ENCODE measurements at regions not wholly inside any gene's neighbourhood (a gene's known extent, or its start where the extent isn't known, plus 50 kb on each side); places are given as distances from the start of the nearest gene placed in this dataset.

DNA sequence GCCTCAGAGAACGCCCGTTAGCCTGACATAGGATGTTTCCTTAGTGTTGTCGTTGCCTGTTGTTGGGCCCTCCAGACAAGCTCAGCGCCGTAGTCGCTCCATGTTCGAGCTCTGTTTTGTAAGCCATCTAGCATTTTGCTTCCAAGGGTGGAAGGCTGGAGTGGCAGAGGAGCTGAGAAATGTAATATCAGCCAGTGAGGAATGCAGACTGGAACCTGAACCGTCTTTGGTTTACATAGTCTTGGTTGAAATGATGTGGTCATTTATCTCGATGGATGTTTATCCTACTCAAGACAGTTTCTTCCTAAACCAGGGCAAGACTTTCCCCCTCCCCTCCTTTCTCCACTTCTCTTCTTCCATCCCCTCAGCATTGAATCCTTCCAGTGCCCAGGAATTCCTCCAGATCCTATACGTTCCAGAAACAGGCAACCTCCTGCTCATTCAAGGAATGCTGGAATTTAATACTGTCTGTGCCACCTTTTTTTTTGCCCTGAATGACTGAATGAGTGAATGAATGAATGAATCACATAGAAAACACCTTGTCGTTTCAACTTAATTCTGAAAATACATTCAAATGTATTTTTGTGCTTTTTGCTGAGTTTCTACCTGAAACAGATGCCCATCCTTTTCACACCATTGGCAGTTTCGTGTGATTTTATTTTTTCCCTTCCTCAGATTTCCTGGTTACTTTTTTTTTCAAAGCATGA lies 109.5 kb upstream of the MBNL2 start:
- no peak for DNase-seq

DNA sequence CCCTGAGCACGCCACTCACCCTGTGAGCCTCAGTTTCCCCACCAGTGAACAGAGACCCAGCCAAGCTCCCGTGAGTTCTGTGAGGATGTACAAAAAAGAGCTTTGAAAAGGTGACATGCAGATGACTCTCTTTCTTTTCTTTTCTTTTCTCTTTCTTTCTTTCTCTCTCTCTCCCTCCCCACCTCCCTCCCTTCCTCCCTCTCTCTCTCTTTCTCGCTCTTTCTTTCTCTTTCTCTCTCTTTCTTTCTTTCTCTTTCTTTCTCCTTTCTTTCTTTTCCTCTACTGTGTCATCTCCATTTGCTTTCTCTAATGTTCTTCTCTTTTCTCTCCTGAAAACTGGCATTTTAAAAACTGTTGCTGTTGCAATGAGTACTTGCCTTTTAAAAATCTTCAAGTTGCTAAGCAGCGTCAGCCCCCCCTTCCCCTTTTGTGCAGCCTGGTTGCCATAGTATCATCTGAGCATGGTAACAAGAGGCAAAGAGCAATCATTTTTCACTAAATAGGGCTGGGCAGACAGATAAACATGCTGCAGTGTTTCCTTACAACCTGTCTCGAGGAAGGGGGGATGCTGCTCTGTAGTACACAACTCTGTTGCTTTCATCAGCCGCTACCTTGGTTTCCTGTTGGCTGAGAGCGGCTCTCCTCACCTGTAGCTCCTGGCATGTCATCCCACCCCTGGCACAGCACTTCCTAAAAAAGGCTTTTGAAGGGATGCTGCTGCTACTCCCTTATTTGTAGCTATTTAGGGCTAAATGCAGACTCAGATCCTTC lies 108.7 kb upstream of the MBNL2 start:
- DNase-seq, result no peak

DNA sequence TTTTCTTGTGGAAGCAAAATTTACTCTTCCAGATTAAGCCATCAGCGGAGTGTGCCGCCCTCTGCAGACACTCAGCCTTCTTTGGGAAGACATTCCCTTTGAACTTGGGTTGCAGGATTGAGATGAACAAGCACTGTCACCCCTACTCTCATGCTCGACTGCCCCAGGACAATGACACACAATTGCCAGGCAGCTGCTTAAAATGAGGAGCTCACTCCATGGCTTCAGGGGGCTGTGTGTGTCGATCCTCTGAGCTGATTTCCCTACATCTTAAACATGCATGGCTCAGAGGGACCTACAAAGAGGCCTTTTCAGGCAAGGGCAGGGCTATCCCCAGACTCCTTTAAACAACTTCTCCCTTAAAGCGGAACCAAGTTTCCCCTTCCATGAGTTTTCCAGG lies 107.5 kb upstream of the MBNL2 start:
- DNase-seq, result no peak

DNA sequence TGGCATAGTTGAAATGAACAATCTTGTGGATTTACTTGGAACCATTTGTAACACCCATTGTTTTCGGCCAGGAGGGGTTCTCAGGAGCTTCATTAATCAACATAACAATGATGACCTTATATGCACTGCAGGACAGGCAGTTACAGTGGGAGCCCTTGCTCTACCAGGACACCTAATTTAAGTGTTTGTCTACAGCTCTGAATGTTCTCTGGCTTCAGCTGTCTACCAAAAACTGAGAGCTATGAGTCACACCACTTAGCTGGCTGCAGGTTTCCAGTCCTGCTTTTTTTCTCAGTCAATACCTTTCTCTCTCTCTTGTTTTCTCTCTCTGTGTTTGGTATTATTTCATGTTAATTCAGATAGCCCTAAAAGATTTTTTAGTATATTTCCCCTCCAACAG lies 105.4 kb upstream of the MBNL2 start:
- DNase-seq, result peak; percentile 30

DNA sequence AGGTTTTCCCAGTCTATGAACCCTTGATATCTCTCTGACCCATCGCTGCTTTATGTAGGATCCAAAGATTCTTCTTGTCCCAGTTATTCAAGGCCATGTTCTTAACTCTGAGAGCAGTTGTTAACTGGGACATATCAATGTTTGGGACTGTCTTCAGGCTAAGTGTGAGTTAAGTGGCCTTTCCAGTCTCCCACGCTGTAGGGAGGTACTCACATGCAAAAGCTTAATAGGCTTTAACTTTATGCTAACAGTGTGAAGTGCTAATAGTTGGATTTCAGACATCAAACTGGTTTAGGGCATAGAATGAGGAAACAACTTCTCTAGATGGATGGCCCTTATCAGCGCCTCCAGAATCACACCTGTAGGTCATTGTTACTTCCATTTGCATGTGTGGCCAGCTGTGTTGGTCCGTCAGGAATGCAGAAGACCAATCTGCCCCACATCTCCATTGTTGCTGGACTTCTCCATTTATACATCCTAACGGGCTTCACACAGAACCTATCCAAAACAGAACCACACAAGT lies 104.7 kb upstream of the MBNL2 start:
- no peak for DNase-seq

DNA sequence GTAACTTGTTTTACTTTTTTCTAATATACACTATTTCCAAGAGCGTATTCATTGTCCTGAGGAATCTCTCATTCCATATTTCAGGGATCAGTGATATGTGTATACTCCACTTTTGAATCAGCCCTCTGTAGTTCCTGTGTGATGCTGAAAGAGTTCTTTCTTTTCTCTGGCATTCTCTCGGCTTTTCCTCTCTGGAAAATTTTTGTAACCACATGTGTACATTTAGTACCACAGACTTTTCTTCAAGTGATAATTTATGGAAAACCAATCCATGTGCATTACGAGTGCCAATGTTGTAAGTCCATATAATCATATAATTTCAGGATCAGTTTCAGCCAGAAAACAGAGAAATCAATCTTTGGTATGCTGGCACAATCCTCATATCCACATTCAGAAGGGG lies 102.2 kb upstream of the MBNL2 start:
- DNase-seq, result no peak

DNA sequence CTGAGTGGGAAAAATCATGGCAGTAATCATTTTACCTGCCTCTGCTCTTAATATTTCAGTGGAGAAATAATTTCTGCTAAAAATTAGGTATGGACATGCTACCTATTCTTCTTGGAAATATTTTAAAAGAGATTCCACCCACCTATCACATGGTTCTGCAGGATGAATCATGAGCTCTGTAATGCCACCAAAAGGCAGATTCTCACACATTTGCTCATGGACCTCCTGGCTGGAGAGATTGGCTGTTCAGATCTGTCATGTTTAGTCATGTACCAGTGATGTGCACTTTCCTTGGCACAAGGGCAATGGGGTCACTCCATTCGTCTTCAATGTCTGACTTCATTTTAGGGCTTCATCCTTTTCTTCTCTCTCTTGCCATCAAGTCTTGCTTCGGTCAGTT lies 101.8 kb upstream of the MBNL2 start:
- DNase-seq, result peak; percentile 38

DNA sequence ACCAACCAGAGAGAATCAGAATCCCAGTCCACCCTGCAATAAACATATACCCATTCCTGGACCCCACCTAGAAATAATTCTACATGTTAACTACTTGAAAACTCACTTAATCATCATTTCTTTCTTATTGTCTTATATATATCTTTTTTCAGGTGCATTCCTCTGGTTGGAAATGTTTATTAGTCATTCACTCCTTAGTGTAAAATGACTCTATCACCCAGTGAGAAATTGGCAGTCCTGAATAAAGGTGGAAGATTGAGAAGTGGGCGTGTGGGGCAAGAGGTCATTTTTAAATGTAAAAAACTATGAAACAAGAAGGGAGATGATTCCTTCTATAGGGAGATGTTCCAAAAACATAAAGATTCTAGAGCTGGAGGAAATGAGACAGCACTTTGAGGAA lies 101.2 kb upstream of the MBNL2 start:
- DNase-seq, result no peak

DNA sequence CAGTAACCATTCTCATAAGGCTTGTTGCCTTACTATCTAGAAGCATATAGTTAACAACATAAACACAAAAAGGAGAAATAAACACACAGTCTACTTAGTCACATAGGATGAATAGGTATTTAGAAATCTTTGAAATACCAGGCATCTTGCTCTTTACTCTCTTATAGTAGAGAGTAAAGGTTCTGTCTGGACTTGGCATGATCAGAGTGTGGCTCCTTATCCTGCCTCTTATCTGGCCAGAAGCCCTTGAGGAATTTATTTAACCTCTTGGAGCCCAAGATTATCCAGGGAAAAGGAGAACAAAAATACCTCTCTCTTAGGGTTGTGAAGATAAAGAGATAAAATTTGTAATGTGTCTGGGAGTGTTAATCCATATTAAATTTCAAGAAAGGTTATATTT lies 100.2 kb upstream of the MBNL2 start:
- peak; percentile 56 for DNase-seq

DNA sequence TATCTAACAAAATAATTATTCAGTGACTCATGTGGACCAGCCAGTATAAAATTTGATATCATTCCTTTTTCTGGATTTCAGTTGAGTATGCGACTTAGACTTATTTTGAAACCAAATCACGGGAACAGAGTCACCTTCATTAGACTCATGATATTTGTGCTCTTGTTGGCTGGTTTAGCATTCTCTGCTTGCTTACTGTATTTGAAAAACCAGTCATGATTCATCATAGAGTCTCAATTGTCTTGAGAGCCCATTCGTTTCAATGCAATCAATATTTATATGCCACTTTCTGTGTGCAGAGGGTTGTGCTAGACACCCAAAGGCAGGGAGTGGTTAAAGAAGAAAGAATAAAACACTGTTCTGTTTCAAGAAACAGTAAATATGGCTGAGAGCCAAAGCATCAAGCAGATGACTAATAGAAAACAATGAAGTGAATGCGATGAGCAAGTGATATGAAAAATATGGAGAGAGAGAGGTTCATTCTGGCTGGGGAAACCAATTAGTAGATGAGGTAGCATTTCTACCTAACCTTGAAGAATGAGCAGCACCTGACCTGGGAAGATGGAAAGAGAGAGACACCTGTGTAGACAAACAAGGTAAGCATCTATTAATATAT lies 99.6 kb upstream of the MBNL2 start:
- peak; percentile 70 for DNase-seq

DNA sequence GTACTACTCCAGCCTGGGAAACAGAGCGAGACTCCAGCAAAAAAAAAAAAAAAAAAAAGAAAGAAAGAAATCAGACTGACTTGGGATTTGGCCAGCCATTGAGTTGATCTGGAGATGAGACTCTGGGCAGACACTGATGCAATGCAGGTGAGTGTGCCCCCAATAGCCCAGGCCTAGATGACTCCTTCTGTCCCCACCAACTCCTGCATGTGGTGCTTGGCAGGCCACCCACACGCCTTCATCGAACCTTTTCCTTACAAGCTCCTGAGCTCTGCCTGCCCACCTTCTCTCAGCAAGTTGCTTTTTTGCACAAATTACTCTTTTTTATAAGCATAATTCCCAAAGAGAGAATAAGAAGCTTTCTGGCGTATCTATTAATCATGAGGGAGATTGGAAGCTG lies 97.9 kb upstream of the MBNL2 start:
- no peak for DNase-seq

DNA sequence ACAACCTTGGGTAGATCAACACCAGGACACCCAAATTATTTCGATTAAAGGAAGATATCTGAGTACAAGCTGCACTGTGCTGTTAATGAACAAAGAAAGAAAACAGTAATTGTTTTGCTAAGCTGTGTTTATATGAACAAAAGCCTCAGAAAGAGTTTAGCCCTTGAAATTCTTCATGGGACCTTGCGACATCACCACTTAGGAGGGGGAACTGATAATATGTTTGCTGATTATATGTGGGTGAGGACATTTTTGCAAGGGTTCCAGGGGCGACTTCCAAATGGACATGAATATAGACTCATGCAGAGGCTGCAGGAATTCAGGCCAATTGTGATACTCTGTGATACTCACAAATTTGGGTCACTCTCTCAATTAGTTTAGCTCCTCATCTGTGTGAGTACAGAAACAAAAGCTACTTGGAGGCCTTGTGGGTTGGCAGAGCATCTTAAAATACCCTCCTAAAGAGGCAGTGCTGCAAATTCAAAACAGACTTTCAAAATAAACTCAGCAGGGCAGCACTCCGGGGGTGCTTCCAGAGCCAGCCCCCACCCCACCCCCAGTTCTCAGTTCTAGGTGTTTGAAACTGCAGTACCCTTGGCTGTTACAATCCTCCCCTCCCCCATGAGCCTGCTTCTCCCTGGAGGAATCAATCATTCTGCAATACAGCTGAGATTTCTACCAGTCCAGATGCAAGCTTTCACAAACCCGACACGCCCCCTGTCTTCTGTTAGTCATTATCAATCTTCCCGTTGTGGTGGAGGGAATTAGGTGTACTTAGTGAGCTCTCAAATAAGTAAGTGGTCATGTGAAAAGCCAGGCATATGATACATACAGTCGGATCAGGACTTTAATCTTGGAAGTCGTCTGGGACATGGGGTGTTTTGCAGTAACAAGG lies 97.0 kb upstream of the MBNL2 start:
- peak; percentile 60 for DNase-seq

DNA sequence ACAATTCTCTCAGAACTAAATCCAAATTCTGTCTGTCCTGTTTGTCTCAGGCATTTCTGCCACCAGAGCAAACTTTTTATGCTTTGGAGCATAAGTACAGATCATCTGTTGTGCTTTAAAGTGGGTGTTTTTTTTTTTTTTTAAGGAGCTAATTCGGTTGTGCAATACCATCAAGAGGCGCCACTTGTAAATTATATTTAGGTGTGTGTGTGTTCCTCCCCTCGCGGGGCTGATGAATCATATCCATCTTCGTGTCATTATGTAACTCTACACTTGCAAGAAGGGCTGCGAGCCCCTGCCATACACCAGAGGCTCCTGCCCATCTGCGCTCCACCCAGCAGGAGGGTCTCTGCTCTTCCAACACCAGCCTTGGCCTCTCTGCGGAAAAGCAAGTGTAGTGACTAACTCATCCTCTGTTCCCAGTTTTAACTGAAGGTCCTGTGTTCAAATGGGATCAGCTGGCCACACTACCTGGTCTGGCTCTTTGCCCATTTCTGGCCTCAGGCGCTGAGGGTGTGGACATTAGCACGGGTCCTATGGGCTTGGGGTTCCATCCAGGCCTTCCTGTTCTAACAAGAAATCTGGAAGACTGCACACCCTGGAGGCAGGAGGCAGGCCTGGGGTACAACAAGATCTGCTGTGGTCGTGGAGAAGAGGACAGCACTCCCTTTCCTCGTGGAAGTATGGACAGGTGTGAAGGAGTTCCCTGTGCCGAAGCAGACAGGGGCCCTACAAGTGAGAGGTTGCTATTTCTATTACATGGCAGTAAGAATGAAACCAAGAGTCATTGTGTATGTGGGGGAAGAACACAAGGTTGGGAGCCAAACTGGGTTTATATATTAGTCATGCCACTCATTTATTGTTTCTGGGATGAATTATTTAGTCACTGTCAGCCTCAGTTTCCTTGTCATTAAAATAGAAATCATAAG lies 96.1 kb upstream of the MBNL2 start:
- peak; percentile 49 for DNase-seq

DNA sequence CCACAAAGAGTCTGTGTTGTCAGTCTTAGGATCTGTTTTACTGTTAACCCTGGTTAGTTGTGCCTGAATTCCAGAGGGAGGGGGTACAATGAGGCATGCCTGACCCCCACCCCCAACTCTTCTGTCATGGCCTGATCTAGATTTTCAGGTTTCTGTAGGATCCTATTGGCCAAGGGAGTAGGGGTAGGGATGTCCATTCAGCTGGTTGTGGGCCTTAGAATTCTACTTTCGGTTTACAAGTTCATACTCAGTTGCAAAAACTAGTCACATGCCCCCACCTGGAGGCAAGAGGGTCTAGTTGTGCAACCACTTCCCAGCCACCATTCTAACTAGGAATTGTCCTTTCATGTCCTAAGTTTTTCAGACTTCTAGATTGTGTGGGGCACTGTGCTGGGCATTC lies 94.3 kb upstream of the MBNL2 start:
- no peak for DNase-seq

DNA sequence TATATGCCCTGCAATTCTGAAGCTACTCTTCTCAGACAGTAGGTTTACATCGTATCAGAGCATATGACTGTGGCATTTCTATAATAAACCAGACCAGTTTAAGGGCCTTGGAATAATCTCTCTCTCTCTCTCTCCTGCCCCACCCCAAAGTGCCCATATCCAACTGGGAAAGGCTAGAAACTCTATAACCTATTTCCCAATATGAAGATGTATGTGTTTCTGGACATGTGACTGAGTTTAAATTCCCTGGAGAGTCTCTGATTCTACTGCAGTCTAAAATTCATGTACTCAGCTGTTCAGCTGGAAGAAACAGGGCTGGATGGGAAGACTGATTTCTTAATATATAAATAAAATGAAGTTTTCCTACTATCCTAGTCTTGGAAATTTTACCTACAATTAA lies 91.9 kb upstream of the MBNL2 start:
- no peak for DNase-seq

DNA sequence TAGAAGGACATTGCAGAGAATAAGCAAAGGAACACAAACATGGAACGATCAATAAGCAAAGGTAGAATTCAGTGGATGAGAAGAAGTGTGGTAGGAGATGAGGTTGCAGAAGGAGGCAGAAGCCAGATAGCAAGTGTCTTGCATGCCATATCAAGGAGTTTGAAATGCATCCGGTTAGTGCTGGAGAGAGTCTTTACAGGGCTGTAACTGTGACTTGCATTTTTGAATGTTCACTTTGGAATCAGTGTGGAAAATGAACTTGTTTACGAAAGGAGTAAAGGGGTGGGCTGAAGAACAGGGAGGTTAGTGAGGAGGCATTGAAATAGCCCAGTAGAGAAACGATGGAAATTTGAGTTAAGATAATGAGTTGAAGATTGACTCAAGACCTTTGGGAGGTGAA lies 90.7 kb upstream of the MBNL2 start:
- DNase-seq, result no peak

DNA sequence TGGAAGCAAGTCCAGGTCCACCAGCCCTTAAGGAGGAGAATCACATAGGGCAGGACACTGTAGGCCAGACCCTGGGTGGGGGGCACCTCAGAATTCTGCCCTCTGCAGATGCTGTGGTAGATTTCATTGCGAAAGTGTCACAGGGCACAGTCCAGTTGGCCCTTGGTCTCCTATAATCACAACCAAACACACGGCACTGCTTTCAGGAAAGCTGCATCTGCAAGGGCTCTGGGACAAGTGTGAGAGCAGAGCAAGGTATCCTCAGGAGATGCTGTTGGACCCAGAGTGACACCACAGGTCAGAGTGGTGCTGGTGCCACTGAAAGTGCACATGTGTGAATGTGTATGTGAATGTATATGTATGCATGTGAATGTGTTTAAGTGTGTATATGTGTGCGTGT lies 88.6 kb upstream of the MBNL2 start:
- no peak for DNase-seq

DNA sequence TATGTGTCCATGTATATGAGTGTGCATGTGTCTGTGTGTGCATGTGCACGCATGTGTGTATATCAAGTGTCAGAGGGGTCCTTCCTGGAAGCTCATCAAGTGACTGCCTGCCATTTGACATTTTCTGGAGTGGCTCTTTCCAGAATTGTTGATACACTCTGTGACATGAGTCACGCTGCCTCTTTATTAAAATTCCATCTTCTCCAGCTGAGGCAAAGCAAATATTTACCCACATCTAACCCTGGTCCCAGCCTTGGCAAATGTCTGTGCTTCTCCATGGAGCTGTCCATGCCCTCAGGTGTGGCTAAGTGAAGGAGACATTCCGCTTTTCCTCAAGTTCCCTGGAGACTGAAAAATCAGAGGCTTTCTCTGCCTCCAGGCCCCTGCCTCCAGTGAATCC lies 88.2 kb upstream of the MBNL2 start:
- no peak for DNase-seq

DNA sequence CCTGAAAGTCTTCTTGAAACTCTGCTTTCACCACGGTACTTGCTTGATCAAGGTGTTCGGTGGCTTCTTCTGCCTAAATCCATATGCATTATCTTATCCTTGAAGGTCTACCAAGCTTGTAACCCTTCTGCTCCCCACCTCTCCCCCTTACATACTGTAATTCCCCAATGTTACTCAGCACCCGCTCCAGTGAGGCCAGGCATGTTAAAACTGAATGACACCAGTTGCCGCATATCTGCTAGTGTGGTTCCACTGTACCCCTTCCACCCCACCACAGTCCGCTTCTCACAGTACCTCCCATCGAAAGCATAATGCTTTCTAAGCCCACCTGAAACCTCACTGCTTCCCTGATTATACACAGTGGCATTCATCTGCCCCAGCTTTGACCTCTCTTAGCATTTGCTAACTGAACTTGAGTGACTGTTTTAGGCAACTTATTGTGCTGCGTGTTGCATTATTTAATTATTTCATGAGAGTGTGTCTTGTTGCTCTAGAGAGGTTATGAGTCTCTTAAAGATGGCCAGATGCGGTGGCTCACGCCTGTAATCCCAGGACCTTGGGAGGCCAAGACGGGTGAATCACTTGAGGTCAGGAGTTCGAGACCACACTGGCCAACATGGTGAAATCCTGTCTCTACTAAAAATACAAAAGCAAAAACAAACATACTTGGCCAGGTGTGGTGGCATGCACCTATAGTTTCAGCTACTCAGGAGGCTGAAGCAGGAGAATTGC lies 87.6 kb upstream of the MBNL2 start:
- DNase-seq, result peak; percentile 29

DNA sequence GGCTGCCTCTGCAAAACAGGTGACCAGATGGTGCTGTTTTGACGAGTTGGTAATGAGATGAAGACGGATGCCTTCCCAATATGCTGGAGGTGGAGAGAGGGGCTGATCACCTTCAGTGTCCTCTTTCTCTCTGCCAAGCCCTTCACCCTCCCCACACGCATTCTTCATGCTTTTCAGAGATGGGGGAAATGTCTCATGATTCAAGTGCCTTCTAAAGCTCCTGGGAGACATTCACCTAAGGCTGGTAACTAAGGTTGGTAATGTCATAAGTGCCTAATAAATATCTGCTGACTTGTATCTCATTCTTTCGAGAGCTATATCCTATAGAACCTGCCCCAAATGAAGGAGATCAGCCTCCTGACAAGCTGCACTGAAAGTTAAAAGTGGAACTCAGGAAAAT lies 86.2 kb upstream of the MBNL2 start:
- no peak for DNase-seq

DNA sequence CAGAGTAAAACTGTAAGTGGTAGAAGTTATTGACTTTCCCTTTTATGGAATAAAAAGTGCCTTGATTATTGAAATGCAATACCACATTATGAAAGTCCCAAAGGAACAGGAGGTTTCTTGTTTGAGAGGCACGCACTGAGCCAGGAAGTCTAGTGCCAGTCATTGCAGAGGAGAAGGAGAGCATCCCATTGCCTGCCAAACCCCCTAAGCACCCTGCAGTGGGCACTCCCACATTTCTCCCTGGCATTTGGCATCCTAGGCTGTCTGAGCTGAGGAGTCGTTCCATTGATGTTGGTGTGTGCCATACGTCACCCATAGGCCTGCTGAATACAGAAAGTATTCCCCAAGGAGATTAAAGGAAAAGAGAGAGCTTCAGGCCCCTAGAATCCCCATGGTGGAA lies 85.7 kb upstream of the MBNL2 start:
- no peak for DNase-seq
